DOHH2 (cell line): ENCODE measurements at regions not wholly inside any gene's neighbourhood (a gene's known extent, or its start where the extent isn't known, plus 50 kb on each side); places are given as distances from the start of the nearest gene placed in this dataset.

Experiments used
- EZH2phosphoT487 ChIP-seq: fragments of 200-600 bp; sonication (generic); IDR thresholded peaks from 2 replicates; pipeline ENCODE4 v1.6.1; 2017; ENCODE audit warnings: borderline replicate concordance, mild to moderate bottlenecking, antibody characterized with exemption, low read length, moderate library complexity, mixed read lengths
- TF ChIP-seq, protein P1 (sequence below): fragments of 200-600 bp; sonication (generic); IDR thresholded peaks from one replicate; pipeline ENCODE4 v1.5.1; 2014; ENCODE audit warnings: antibody characterized with exemption, mild to moderate bottlenecking, low read depth, low read length; ENCODE audit not compliant: poor library complexity, severe bottlenecking

DNA sequence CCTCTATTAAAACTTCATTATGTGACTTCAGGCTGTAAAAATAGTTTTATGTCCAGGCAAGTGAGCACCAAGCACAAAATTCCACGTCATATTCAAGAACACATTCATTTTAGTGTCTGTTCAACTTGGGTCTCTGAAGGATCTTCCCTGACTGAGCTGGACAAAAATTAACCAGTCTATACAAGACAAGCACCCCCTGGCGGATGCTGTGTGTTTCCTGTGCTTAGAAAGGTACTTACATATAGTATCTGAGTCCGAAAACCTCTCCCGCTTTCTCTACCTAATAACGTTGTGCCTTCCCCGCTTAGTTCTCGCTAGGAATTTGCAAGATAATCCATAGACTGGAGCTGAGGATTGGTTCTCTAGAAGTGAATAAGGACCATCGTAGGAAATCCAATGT is 2214.5 kb upstream of the TENM3 start:
- TF ChIP-seq, protein P1, sequence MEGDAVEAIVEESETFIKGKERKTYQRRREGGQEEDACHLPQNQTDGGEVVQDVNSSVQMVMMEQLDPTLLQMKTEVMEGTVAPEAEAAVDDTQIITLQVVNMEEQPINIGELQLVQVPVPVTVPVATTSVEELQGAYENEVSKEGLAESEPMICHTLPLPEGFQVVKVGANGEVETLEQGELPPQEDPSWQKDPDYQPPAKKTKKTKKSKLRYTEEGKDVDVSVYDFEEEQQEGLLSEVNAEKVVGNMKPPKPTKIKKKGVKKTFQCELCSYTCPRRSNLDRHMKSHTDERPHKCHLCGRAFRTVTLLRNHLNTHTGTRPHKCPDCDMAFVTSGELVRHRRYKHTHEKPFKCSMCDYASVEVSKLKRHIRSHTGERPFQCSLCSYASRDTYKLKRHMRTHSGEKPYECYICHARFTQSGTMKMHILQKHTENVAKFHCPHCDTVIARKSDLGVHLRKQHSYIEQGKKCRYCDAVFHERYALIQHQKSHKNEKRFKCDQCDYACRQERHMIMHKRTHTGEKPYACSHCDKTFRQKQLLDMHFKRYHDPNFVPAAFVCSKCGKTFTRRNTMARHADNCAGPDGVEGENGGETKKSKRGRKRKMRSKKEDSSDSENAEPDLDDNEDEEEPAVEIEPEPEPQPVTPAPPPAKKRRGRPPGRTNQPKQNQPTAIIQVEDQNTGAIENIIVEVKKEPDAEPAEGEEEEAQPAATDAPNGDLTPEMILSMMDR, result peak; percentile 66
- no peak for TF ChIP-seq EZH2phosphoT487
